Stimulated activated naive CD8-positive, alpha-beta T cell treated with anti-CD3 and anti-CD28 coated beads, Interleukin-15, Interleukin-2, amounts not matched to agents 100 ng/mL and 50 ng/mL, for 24 hours (primary cell): ENCODE measurements at regions not wholly inside any gene's neighbourhood (a gene's known extent, or its start where the extent isn't known, plus 50 kb on each side); places are given as distances from the start of the nearest gene placed in this dataset.

Source experiments
- H3K27ac Mint-ChIP-seq: one replicate; pipeline ENCODE4 v1.8.0; 2021; ENCODE audit warnings: mild to moderate bottlenecking, mixed read lengths
- H3K27me3 Mint-ChIP-seq: one replicate; pipeline ENCODE4 v1.8.0; 2021; ENCODE audit warnings: mixed read lengths
- H3K36me3 Mint-ChIP-seq: one replicate; pipeline ENCODE4 v1.8.0; 2021; ENCODE audit warnings: low read depth, mixed read lengths
- H3K4me1 Mint-ChIP-seq: one replicate; pipeline ENCODE4 v1.8.0; 2021; ENCODE audit warnings: low read depth, mixed read lengths
- H3K4me3 Mint-ChIP-seq: one replicate; pipeline ENCODE4 v1.8.0; 2021; ENCODE audit warnings: mild to moderate bottlenecking, mixed read lengths
- H3K9me3 Mint-ChIP-seq: one replicate; pipeline ENCODE4 v1.8.0; 2021; ENCODE audit warnings: mixed read lengths

DNA sequence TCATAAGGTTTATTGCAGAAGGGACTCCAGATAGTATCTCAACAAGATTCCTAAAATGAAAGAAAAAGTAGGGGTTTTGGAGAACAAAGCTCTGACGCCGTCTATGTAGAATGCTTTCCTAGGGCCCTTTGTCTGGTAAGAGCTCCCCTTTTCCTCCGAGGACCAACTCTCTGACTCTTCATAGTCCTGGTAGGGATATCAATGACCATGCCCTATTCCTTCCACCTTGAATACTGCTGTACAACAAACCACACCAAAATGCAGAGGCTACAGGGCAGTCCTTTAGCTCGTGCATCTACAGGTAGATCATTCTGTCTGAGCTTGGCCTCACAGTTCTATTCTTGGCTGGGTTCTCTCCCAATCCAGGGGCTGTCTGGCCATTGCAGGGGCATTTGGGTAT lies 190.3 kb downstream of the WDR11 start:
- H3K36me3 Mint-ChIP-seq: no peaks in the 10 kb centered on the region
- H3K9me3 Mint-ChIP-seq: no peaks in the 10 kb centered on the region
- no peaks in the 10 kb centered on the region for H3K4me1 Mint-ChIP-seq
- H3K27me3 Mint-ChIP-seq: peaks cover 1% of the 10 kb centered on the region
- no peak overlapping the region for H3K27ac Mint-ChIP-seq
- no peak overlapping the region for H3K4me3 Mint-ChIP-seq

DNA sequence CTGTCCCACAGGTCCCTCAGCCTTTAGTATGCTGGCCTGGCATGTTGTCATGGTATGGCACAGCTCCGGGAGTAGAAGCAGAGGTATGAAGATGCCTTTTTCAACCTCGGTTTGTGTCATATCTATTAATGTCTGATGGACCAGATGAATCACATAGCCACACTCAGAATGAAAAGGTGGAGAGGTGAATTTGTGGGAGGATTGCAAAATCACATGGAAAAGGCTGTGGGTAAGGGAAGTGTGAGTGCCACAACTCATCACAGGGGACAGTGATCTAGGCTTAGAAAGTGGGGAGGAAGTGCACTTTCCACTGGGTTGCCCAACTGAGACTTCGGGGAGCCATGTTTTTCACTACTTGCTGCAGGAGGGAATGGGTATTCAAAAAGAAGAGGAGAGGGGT lies 190.7 kb downstream of the WDR11 start:
- Mint-ChIP-seq H3K36me3 (no peaks in the 10 kb centered on the region), H3K9me3 (no peaks in the 10 kb centered on the region), H3K4me3 (no peak overlapping the region), H3K27ac (no peak overlapping the region), H3K4me1 (no peaks in the 10 kb centered on the region), H3K27me3 (peaks cover 3% of the 10 kb centered on the region)

DNA sequence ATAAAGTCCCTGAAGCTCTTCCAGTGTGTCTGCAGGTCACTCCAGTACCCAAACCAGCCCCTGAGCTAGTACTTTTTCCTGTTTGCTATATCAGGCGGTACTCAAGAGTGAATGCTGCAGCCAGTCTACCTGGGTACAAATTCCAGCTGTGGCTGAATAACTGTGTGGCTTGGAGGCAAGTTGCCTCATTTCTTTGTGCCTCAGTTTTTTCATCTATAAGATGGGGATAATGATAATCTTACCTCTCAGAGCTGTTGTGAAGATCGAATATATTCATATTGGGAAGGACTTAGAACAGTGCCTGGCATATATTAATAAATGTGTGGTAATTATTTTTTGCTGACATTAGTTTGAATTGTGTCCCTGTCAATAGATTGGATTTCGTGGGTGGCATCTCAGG lies 191.2 kb downstream of the WDR11 start:
- Mint-ChIP-seq H3K27ac (no peak overlapping the region), H3K36me3 (no peaks in the 10 kb centered on the region), H3K27me3 (peaks cover 3% of the 10 kb centered on the region), H3K4me1 (no peaks in the 10 kb centered on the region), H3K4me3 (no peak overlapping the region), H3K9me3 (no peaks in the 10 kb centered on the region)

DNA sequence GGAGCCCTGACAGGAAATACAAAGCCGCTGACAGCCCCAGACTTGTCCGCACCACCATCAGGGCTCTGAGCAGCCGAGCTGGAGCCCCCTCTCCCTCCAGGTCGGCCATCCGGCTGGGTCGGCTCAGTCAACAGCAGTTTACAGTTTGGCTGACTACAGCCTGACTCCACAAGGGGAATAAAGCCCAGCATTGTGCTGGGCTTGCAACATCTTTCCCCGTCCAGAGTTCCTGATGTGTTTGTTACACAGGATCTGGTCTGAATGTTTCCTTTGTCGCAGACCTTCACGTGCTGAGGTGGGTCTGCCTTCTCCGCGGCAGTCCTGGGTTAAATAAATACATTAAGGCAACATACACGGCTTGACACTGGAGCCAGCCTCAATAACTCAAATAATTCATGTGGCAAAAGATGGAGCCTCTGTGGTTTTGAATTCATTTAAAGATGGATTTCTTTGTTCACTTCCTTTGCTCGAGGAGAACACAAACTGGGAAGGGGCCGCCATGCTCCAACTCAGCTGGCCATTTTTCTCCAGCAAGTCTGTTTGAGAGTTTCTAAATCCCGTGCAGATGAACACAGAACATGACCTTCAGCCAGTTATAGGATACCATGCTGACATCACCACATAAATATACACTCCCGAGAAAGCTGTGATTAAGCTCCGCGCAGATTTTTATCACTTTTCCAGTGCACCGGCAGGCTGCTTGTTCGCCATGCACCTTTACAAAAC lies 192.1 kb downstream of the WDR11 start:
- H3K27me3 Mint-ChIP-seq: peaks cover 3% of the 10 kb centered on the region
- no peaks in the 10 kb centered on the region for H3K4me1 Mint-ChIP-seq
- no peak overlapping the region for H3K4me3 Mint-ChIP-seq
- H3K27ac Mint-ChIP-seq: no peak overlapping the region
- H3K36me3 Mint-ChIP-seq: no peaks in the 10 kb centered on the region
- H3K9me3 Mint-ChIP-seq: no peaks in the 10 kb centered on the region

DNA sequence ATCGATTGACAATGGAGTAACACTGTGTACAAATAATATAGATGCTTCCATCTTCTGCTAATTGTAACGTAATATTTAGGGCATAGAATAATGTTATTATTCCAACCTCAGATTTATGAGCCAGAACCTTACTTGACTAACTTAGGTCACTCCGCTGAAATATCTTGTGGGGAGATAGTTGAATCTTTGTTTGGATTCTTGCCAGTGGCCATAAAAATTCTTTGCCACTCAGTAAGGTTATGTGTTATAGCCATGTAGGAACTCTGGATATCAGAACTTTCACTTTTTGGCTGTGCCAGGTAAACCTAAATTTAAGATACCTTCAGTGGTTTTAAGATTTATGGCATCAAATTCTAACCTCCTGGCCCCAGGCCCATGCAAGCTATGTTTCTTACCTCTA lies 197.6 kb downstream of the WDR11 start:
- Mint-ChIP-seq H3K4me1 (no peaks in the 10 kb centered on the region), H3K9me3 (peaks cover 6% of the 10 kb centered on the region), H3K27me3 (peaks cover 3% of the 10 kb centered on the region), H3K36me3 (no peaks in the 10 kb centered on the region), H3K27ac (no peak overlapping the region), H3K4me3 (no peak overlapping the region)

DNA sequence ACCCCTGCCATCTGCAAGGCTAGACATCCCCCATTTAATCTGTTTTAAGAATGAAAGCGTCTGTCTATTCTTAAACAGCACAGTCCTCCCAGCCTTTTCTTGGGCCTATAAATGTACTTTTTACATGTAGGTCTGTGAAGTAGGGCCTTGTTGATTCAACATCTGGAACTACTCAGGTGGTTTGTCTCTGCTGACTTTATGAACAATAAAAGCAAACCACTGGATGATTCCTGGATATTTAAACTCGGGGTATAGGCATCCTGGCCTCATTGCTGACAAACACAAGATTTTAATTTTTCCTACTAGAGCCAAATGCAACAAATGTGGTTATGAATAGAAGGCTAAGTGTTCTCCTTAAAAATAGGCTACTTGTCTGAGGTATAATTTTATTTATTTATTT lies 198.3 kb downstream of the WDR11 start:
- H3K27me3 Mint-ChIP-seq: peaks cover 3% of the 10 kb centered on the region
- no peaks in the 10 kb centered on the region for H3K36me3 Mint-ChIP-seq
- H3K27ac Mint-ChIP-seq: no peak overlapping the region
- H3K4me1 Mint-ChIP-seq: no peaks in the 10 kb centered on the region
- H3K9me3 Mint-ChIP-seq: peaks cover 6% of the 10 kb centered on the region
- H3K4me3 Mint-ChIP-seq: no peak overlapping the region

DNA sequence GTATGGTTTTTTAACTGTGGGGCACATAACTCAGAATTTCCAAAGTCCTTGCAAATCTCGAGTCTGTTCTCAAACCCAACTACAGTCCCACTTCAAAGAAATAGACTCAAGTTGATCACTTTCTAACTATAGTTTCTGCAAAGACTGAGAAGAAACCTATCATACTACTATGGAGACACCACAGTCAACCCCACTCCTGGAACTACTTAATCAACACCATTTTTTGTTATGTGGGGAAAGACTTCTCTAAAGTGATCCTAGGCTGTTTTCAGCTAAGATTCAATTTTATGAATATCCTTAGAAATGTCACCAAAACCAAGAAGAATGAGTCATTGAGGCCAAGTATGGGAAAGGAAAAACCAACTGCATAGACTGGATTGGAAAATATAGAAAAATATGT lies 198.8 kb downstream of the WDR11 start:
- H3K4me3 Mint-ChIP-seq: no peak overlapping the region
- peaks cover 6% of the 10 kb centered on the region for H3K9me3 Mint-ChIP-seq
- no peaks in the 10 kb centered on the region for H3K4me1 Mint-ChIP-seq
- no peak overlapping the region for H3K27ac Mint-ChIP-seq
- H3K36me3 Mint-ChIP-seq: no peaks in the 10 kb centered on the region
- peaks cover 3% of the 10 kb centered on the region for H3K27me3 Mint-ChIP-seq

DNA sequence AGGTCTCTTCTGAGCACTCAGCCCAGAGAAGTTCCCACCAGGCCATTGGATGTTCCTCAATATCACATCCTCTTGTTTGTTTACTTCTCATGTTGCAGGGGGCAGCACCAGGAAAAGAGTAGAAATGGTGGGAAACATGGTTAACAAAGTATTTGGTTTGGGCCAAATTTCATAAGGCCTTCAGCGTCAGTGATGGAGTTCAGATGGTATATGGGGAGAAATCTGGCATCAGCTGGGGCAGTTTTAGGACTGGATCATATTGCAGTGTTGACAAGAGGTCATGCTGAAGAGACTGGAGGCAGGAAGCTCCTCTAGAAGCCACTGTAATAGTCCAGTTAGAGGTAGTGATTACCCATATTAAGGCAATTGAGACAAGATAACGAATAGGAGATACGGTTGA lies 200.0 kb downstream of the WDR11 start:
- Mint-ChIP-seq H3K27me3 (peaks cover 3% of the 10 kb centered on the region), H3K9me3 (peaks cover 6% of the 10 kb centered on the region), H3K27ac (no peak overlapping the region), H3K36me3 (no peaks in the 10 kb centered on the region), H3K4me1 (no peaks in the 10 kb centered on the region), H3K4me3 (no peak overlapping the region)

DNA sequence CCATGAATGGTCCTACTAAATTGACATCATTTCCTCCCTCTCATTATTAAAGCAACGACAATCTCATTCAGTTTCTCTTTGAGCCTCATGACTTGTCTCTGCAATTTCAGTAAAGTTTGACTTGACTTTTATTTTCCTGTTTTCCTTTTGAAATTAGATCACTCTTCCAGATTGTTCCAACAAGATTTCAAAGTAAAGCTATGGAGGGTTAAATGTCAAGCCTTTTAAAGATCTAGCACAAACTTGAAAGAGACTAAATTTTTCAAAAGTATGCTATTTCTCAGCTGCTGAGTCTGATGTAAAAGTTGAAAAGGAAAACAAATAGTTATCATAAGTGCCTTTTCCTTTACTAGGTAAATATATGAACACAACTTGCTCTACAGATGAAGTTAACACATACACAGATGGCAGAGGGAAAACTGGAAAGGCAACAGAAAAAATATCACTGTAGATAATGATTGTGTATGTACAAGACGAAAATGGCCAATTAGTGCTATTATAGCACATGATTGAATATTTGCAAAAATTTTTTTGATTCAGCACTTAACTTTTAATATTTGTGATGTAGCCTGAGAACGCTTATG lies 200.6 kb downstream of the WDR11 start:
- Mint-ChIP-seq H3K27ac (no peak overlapping the region), H3K4me3 (no peak overlapping the region), H3K9me3 (peaks cover 6% of the 10 kb centered on the region), H3K36me3 (no peaks in the 10 kb centered on the region), H3K27me3 (no peaks in the 10 kb centered on the region), H3K4me1 (no peaks in the 10 kb centered on the region)

DNA sequence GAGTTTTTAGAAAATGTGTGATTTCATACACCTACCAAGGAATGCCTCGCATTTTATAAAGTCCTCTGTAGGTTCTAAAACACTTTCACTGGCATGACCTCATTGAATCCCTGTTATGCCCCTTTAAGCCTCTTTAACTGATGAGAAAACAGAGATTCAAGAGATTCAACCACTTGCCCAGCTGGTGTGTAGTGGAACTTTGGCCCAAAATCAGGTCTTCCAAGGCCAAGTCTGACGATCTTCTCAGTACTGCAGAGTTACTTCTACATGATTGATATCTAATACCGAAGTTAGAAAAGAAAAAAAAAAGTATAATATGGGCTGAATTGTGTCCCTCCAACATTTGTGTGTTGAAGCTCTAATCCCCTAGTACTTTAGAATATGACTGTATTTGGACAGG lies 202.0 kb downstream of the WDR11 start:
- H3K4me1 Mint-ChIP-seq: no peaks in the 10 kb centered on the region
- H3K27ac Mint-ChIP-seq: no peak overlapping the region
- H3K27me3 Mint-ChIP-seq: no peaks in the 10 kb centered on the region
- H3K9me3 Mint-ChIP-seq: peaks cover 6% of the 10 kb centered on the region
- H3K4me3 Mint-ChIP-seq: no peak overlapping the region
- no peaks in the 10 kb centered on the region for H3K36me3 Mint-ChIP-seq

DNA sequence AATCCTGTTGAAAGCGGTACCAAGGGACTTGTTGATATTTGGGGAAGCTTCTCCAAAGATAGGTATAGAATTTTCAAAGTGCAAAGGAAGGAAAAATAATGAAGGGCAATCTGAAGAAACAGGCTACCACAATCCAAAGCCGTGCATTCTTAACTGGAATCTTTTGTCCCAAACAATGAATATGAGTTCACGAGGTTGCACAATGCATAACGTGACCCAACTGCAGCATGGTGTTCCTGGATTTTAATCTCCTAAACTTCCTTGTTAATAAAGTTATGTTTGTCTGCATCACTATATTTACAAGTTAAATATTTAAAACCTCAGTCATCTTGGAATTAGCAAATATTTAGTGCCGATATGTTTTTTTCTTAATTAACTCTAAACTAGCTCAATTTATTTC lies 203.7 kb downstream of the WDR11 start:
- Mint-ChIP-seq H3K4me1 (no peaks in the 10 kb centered on the region), H3K4me3 (no peak overlapping the region), H3K36me3 (no peaks in the 10 kb centered on the region), H3K9me3 (peaks cover 3% of the 10 kb centered on the region), H3K27me3 (no peaks in the 10 kb centered on the region), H3K27ac (no peak overlapping the region)

DNA sequence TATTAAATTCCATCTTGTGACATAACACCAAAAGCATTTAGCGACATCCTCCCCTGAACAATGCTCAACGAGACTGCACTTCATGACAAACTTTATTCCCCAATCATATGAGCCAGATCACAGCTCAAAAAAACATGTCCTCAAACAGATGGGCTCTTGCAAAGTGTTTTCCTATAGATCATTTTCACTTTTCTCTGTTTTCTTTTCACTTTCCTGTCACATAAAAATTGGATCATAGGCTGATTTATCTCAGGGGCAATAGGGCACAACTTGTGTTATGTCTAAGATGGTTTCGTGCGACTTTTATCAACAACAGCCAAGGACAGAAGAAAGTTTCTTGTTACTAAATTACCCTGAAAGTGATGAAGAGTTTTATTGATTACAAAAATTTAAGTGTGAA lies 206.1 kb downstream of the WDR11 start:
- Mint-ChIP-seq H3K4me3 (no peak overlapping the region), H3K27ac (no peak overlapping the region), H3K4me1 (no peaks in the 10 kb centered on the region), H3K27me3 (no peaks in the 10 kb centered on the region), H3K9me3 (no peaks in the 10 kb centered on the region), H3K36me3 (no peaks in the 10 kb centered on the region)

DNA sequence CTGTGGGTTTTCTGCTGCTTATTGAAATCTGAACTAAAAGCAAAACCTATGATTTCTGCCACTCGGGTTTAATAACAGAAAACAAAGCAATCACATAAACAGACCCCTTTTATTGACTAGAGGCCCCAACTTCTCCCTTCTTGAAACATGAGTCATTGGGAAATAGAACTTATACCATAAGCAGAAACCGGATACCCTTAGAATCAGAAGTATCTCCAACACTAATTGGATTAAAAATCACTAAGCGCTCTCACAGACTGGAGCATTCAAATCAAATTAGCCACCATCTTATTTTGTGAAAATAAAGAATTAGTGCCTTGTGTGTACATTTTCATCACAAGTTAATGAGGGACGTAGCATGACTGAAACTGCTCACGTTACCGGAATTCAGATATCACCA lies 206.9 kb downstream of the WDR11 start:
- H3K4me1 Mint-ChIP-seq: no peaks in the 10 kb centered on the region
- H3K9me3 Mint-ChIP-seq: no peaks in the 10 kb centered on the region
- no peak overlapping the region for H3K4me3 Mint-ChIP-seq
- H3K27me3 Mint-ChIP-seq: no peaks in the 10 kb centered on the region
- H3K27ac Mint-ChIP-seq: no peak overlapping the region
- no peaks in the 10 kb centered on the region for H3K36me3 Mint-ChIP-seq

DNA sequence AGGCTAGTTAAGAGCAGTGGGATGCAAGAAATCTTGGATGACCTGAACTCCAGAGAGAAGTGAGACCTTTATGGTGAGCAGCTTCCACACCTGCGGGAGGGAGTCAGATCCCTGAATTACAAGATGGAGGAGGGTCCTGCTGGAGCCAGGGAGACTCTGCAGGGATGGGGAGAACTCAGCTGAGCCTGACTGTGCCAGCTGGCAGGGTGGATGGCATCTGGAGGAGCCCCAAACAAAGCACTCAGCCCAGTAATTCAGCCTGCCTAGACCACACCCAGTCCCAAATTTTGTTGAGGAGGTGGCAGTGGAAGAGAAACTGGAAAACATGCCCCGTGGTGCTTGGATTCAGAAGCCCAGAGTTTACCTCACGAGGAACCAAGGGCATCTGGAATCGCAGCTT lies 208.2 kb downstream of the WDR11 start:
- no peaks in the 10 kb centered on the region for H3K4me1 Mint-ChIP-seq
- H3K36me3 Mint-ChIP-seq: no peaks in the 10 kb centered on the region
- no peaks in the 10 kb centered on the region for H3K27me3 Mint-ChIP-seq
- H3K9me3 Mint-ChIP-seq: no peaks in the 10 kb centered on the region
- H3K4me3 Mint-ChIP-seq: no peak overlapping the region
- H3K27ac Mint-ChIP-seq: no peak overlapping the region

DNA sequence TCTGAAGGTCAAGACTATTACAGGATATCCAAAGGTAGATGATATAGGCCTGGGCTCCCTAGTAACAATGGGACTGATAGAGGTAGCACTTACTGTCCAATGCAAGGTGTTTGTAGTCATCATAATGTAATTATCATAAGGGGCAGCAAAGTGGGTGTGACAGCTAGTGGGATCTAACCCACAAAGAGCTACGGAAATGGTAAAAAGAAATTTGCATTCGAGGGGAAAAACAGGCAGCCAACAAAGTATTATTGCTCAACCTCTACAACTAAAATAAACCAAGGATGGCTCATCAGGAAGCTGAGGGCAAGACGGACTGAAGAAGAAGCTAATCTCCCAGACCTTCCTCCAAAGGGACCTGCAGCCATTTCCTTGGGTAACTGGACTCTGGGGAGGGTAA lies 211.0 kb downstream of the WDR11 start:
- H3K27ac Mint-ChIP-seq: no peak overlapping the region
- H3K9me3 Mint-ChIP-seq: no peaks in the 10 kb centered on the region
- H3K27me3 Mint-ChIP-seq: no peaks in the 10 kb centered on the region
- no peaks in the 10 kb centered on the region for H3K4me1 Mint-ChIP-seq
- H3K36me3 Mint-ChIP-seq: no peaks in the 10 kb centered on the region
- H3K4me3 Mint-ChIP-seq: no peak overlapping the region

DNA sequence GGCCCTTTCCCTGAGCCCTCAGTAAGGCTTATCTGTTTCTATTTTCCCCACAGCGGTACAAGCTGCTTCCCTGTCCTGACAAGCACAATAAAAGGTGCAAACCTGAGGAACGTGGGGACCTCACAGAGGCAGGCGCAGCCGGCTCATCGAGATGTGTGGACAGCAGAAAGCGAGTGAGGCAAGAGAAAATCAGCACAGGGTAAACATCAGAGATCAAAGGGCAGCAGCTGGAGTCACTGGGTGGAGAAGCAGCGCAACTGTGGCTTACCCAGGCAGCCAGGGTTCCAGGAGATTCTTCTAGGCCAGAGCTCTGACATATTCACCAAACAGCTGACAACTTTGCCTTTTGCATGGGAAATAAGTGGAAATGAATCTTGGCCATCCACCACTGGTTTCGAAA lies 212.6 kb downstream of the WDR11 start:
- Mint-ChIP-seq H3K36me3 (no peaks in the 10 kb centered on the region), H3K27ac (no peak overlapping the region), H3K4me3 (no peak overlapping the region), H3K27me3 (no peaks in the 10 kb centered on the region), H3K4me1 (no peaks in the 10 kb centered on the region), H3K9me3 (no peaks in the 10 kb centered on the region)
